ENCODE measurements at regions not wholly inside any gene's neighbourhood (a gene's known extent, or its start where the extent isn't known, plus 50 kb on each side); places are given as distances from the start of the nearest gene placed in this dataset.
"Not testable (repeated sequence)": the region's sequence is repeated elsewhere in the genome, so short reads cannot be mapped to it uniquely, and the experiment has no call there.

- no peak for DNase-seq
These were observed 543.1 kb downstream of the ZNF608 start for GRCh38 chr5:124203303-124203702.

GRCh38 chr5:124200381-124200780 lies 546.1 kb downstream of the ZNF608 start:
- DNase-seq = no peak

- no peak for DNase-seq
These were observed 546.5 kb downstream of the ZNF608 start for GRCh38 chr5:124199893-124200292.

- DNase-seq = no peak
These were observed 551.0 kb downstream of the ZNF608 start for GRCh38 chr5:124195411-124195810.

GRCh38 chr5:124194282-124194681 lies 552.2 kb downstream of the ZNF608 start:
- no peak for DNase-seq

GRCh38 chr5:124193371-124193789 lies 553.1 kb downstream of the ZNF608 start:
- DNase-seq = no peak

GRCh38 chr5:124192716-124193115 lies 553.7 kb downstream of the ZNF608 start:
- DNase-seq = no peak

- no peak for DNase-seq
These were observed 560.7 kb downstream of the ZNF608 start for GRCh38 chr5:124185716-124186115.

GRCh38 chr5:124182133-124182532 lies 564.3 kb downstream of the ZNF608 start:
- no peak for DNase-seq

- no peak for DNase-seq
These were observed 565.5 kb downstream of the ZNF608 start for GRCh38 chr5:124180875-124181461.

- DNase-seq = no peak
These were observed 566.1 kb downstream of the ZNF608 start for GRCh38 chr5:124180299-124180874.

- DNase-seq = no peak
These were observed 566.6 kb downstream of the ZNF608 start for GRCh38 chr5:124179819-124180218.

- no peak for DNase-seq
These were observed 568.4 kb downstream of the ZNF608 start for GRCh38 chr5:124178050-124178449.

GRCh38 chr5:124176692-124177091 lies 569.7 kb downstream of the ZNF608 start:
- no peak for DNase-seq

- no peak for DNase-seq
These were observed 573.1 kb downstream of the ZNF608 start for GRCh38 chr5:124173386-124173785.

GRCh38 chr5:124172389-124173003 lies 573.9 kb downstream of the ZNF608 start:
- no peak for DNase-seq

GRCh38 chr5:124168093-124168492 lies 578.3 kb downstream of the ZNF608 start:
- not testable (repeated sequence) for DNase-seq

GRCh38 chr5:124162767-124163532 lies 583.5 kb downstream of the ZNF608 start:
- DNase-seq = no peak

- DNase-seq = no peak
These were observed 585.2 kb downstream of the ZNF608 start for GRCh38 chr5:124161266-124161665.

- DNase-seq = no peak
These were observed 586.2 kb downstream of the ZNF608 start for GRCh38 chr5:124160265-124160664.

- no peak for DNase-seq
These were observed 589.1 kb downstream of the ZNF608 start for GRCh38 chr5:124157320-124157719.

GRCh38 chr5:124156415-124156996 lies 589.9 kb downstream of the ZNF608 start:
- DNase-seq = no peak

- DNase-seq = no peak
These were observed 591.7 kb downstream of the ZNF608 start for GRCh38 chr5:124154714-124155113.
